Ascending aorta (tissue), 2 donors: ENCODE measurements at regions not wholly inside any gene's neighbourhood (a gene's known extent, or its start where the extent isn't known, plus 50 kb on each side); places are given as distances from the start of the nearest gene placed in this dataset.
"Not testable (repeated sequence)": the region's sequence is repeated elsewhere in the genome, so short reads cannot be mapped to it uniquely, and the experiment has no call there.

Experiments
- DNase-seq, 2 donors: peaks; one replicate each; pipeline ENCODE4 v3.0.0-alpha.2; 2019; ENCODE audit warnings: low spot score in 2 of 2
- H3K27ac ChIP-seq, 2 donors: fragments of 200-600 bp; sonication (generic); one replicate each; pipeline ENCODE4 v1.5.1; 2016 to 2017; ENCODE audit warnings: mild to moderate bottlenecking in 1 of 2
- H3K27me3 ChIP-seq: fragments of 200-600 bp; sonication (generic); one replicate; pipeline ENCODE4 v1.5.1; 2017
- H3K36me3 ChIP-seq, 2 donors: fragments of 200-600 bp; sonication (generic); one replicate each; pipeline ENCODE4 v1.5.1; 2016
- H3K4me1 ChIP-seq, 2 donors: fragments of 200-600 bp; sonication (generic); one replicate each; pipeline ENCODE4 v1.5.1; 2016 to 2017; ENCODE audit warnings: mild to moderate bottlenecking in 1 of 2
- H3K4me3 ChIP-seq, 2 donors: fragments of 200-600 bp; sonication (generic); one replicate each; pipeline ENCODE4 v1.5.1; 2016 to 2017; ENCODE audit warnings: mild to moderate bottlenecking in 1 of 2
- H3K9me3 ChIP-seq, 2 donors: fragments of 200-600 bp; sonication (generic); one replicate each; pipeline ENCODE4 v1.5.1; 2016
- CTCF ChIP-seq, 3 experiments: fragments of 200-600 bp in 2 of 3; fragments of 450-650 bp in 1 of 3; sonication (generic) in 2 of 3; IDR thresholded peaks; one replicate each; pipeline ENCODE4 v1.5.1; 2016 to 2019; ENCODE audit warnings: antibody characterized with exemption in 3 of 3, mild to moderate bottlenecking in 1 of 3, moderate library complexity in 1 of 3
- intact Hi-C: fragments of 100-400 bp; cut with DNase I; formaldehyde crosslinking; loops from one replicate; pipeline ENCODE4 v1.15.1; 2023

GRCh38 chr6:167219967-167220512 lies 62.3 kb upstream of the GPR31 start:
- intact Hi-C loops, result no loop called here
- DNase-seq, result no peak
- Histone ChIP-seq H3K36me3 (no peaks in the 10 kb centered on the region), H3K4me1 (no peaks in the 10 kb centered on the region), H3K27ac (no peak overlapping the region), H3K4me3 (no peak overlapping the region), H3K27me3 (no peaks in the 10 kb centered on the region), H3K9me3 (no peaks in the 10 kb centered on the region)
- no peak for TF ChIP-seq CTCF (IDR thresholded peaks at IDR 0.05)

GRCh38 chr6:167221400-167222201 lies 63.8 kb upstream of the GPR31 start:
- TF ChIP-seq CTCF (IDR thresholded peaks at IDR 0.05), result no peak
- H3K4me1 ChIP-seq, result no peaks in the 10 kb centered on the region
- no peaks in the 10 kb centered on the region for H3K9me3 ChIP-seq
- DNase-seq, result no peak
- H3K27me3 ChIP-seq, result no peaks in the 10 kb centered on the region
- no peaks in the 10 kb centered on the region for H3K36me3 ChIP-seq
- H3K4me3 ChIP-seq, result no peak overlapping the region
- H3K27ac ChIP-seq, result no peak overlapping the region
- intact Hi-C loops, result no loop called here

DNA sequence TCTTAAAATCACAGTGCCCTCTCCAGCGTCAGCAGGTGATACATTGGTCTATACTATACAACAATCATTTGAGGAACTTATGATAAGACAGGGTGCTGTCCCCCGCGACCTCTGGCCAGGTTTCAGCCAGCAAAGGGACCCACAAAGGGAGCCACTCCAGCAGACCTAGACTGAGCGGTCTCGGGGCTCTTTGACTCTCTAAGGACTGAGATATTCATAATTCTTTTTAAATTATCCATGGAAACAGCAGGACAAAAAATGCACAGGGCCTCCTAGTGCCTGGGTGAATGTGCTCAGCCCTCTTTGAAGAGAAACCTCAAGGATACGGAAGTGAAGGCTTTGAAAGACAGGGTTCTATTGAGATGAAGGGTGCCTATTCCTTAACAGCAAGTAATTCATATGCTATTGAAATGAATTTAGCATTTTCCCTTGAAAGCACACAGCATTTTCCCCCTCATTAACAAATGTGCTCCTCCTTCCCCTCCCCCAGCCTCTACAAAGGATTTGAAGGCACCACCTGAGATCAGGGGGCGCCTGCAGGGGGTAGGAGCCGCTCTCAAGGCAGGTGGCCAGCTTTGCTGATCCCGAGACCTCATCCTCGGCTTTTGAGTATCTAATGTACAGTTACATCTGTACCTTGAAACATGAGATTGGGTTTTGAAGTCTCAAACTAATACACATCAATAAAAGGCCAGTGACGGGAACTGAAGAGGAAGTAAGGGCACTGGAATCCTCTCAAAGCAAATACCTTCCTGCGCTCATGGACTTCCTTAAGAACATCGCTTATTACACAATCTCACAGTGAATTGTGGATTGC lies 65.3 kb upstream of the UNC93A start:
- H3K36me3 ChIP-seq, intact Hi-C loops, H3K9me3 ChIP-seq, DNase-seq, H3K4me3 ChIP-seq, H3K4me1 ChIP-seq, H3K27ac ChIP-seq, H3K27me3 ChIP-seq: not testable (repeated sequence)

DNA sequence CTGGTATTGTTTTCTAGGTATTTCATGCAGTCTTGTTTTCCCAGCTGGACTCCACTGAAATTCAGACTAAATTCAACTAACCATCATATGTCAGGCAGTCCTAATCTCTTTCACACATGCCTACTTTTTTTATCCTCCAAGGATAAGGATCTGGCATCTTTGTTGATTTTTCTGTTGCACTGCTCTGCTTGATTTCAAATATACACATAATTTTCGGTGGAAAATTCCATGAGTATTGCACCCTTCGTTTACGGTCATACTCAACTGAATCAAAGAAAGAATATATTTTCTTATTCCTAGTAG lies 64.8 kb upstream of the UNC93A start:
- H3K4me1 ChIP-seq, result no peaks in the 10 kb centered on the region
- no peaks in the 10 kb centered on the region for H3K27me3 ChIP-seq
- no peak for DNase-seq
- TF ChIP-seq CTCF (IDR thresholded peaks at IDR 0.05), result no peak
- intact Hi-C loops, result no loop called here
- no peak overlapping the region for H3K27ac ChIP-seq
- no peak overlapping the region for H3K4me3 ChIP-seq
- H3K36me3 ChIP-seq, result no peaks in the 10 kb centered on the region
- H3K9me3 ChIP-seq, result no peaks in the 10 kb centered on the region

GRCh38 chr6:167226791-167227190 lies 64.3 kb upstream of the UNC93A start:
- Histone ChIP-seq H3K36me3 (no peaks in the 10 kb centered on the region), H3K4me3 (no peak overlapping the region), H3K4me1 (no peaks in the 10 kb centered on the region), H3K27me3 (no peaks in the 10 kb centered on the region), H3K9me3 (no peaks in the 10 kb centered on the region), H3K27ac (no peak overlapping the region)
- DNase-seq, result no peak
- intact Hi-C loops, result no loop called here
- no peak for TF ChIP-seq CTCF (IDR thresholded peaks at IDR 0.05)

DNA sequence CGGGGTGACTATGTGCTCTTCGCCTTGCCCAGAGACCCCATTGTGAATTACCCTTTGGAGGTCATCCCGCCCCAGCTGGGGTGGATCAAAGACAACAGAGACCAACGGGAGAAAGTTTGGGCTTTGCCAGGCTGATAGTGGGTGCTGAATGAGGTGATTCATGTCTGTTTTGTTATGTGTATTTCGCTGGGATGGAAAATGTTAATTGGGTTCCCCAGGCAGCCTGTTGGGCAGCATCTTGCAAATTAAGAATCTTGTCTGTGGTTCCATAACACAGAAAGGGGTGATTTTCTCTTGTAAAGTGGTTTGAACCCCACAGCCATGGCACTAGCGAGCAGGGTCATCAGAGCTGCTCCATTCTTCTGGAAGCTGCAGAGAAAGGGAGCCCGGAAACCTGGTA lies 63.1 kb upstream of the UNC93A start:
- intact Hi-C loops, result no loop called here
- Histone ChIP-seq H3K27me3 (no peaks in the 10 kb centered on the region), H3K27ac (no peak overlapping the region), H3K9me3 (no peaks in the 10 kb centered on the region), H3K4me3 (no peak overlapping the region), H3K36me3 (no peaks in the 10 kb centered on the region), H3K4me1 (no peaks in the 10 kb centered on the region)
- DNase-seq, result no peak
- no peak for TF ChIP-seq CTCF (IDR thresholded peaks at IDR 0.05)
